ENCODE measurements at regions not wholly inside any gene's neighbourhood (a gene's known extent, or its start where the extent isn't known, plus 50 kb on each side); places are given as distances from the start of the nearest gene placed in this dataset.

DNA sequence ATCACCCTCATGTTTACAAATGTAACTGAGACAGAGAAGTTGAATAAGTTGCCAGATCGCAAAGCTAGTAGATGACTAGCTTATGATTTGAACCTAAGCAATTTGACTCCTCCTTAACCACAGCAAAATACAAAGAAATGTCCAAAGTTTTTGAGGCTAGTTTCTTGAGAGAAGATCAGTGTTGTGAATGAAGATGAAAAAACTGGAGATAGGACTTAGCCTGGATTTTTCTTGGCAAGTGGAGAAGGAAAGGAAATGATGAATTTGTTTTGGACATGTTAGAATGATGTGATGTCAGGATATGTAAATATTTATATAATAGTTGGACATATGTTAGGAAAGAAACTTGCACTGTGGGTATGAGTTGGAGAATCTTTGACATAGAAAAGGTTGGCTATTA, 149.8 kb downstream of the LSMEM1 start:
- Histone ChIP-seq H3K4me3 (ENCODE audit: low read length) (no peak overlapping the region), H3K36me3 (ENCODE audit: low read depth, low read length) (no peaks in the 10 kb centered on the region), H3K4me2 (ENCODE audit: low read length) (0 out of 2 replicates have a peak overlapping the region, but pooled peaks have one; percentile 42), H3K9me3 (ENCODE audit: low read length) (no peaks in the 10 kb centered on the region), H3K9ac (ENCODE audit: low read length) (no peak overlapping the region), H3F3A (ENCODE audit: low read length, unreplicated experiment) (peaks cover 7% of the 10 kb centered on the region), H3K4me1 (ENCODE audit: insufficient read depth, low read length) (peaks cover 13% of the 10 kb centered on the region), H3K27ac (ENCODE audit: low read length) (peak overlapping the region; percentile 36; the same call in 1 of the 2 replicates), H4K20me1 (ENCODE audit: low read length) (no peaks in the 10 kb centered on the region), H3K27me3 (ENCODE audit: low read length) (0 out of 2 replicates have a peak, but pooled peaks cover 3% of the 10 kb centered on the region), H2AFZ (ENCODE audit: low read length) (no peak overlapping the region; the same call in 1 of the 2 replicates), H3K79me2 (ENCODE audit: low read length) (no peaks in the 10 kb centered on the region), H3K9me2 (replicated peaks; ENCODE audit: low read length) (no peaks in the 10 kb centered on the region)
- no TSS peak for BruUV-seq (replicated peaks)
- peak; percentile 56 for DNase-seq
- CTCF ChIA-PET: no interaction called here
- TF ChIP-seq EZH2 (IDR thresholded peaks at IDR 0.05; ENCODE audit: low read length, unreplicated experiment): no peak
- TF ChIP-seq EZH2phosphoT487 (IDR thresholded peaks at IDR 0.05; ENCODE audit: borderline replicate concordance, low read length): no peak
- TF ChIP-seq, protein P1, sequence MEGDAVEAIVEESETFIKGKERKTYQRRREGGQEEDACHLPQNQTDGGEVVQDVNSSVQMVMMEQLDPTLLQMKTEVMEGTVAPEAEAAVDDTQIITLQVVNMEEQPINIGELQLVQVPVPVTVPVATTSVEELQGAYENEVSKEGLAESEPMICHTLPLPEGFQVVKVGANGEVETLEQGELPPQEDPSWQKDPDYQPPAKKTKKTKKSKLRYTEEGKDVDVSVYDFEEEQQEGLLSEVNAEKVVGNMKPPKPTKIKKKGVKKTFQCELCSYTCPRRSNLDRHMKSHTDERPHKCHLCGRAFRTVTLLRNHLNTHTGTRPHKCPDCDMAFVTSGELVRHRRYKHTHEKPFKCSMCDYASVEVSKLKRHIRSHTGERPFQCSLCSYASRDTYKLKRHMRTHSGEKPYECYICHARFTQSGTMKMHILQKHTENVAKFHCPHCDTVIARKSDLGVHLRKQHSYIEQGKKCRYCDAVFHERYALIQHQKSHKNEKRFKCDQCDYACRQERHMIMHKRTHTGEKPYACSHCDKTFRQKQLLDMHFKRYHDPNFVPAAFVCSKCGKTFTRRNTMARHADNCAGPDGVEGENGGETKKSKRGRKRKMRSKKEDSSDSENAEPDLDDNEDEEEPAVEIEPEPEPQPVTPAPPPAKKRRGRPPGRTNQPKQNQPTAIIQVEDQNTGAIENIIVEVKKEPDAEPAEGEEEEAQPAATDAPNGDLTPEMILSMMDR (conservative IDR thresholded peaks at IDR 0.05; ENCODE audit: low read depth, low read length): no peak
- intact Hi-C loops (cut with micrococcal nuclease): loop anchor here (1.0 kb wide), 1 partner anchor 488 kb away; the partner anchor contains the start of gene SMIM30
- POLR2A ChIA-PET (ENCODE audit: unreplicated experiment): no interaction called here
- peak; percentile 92 for ATAC-seq

DNA sequence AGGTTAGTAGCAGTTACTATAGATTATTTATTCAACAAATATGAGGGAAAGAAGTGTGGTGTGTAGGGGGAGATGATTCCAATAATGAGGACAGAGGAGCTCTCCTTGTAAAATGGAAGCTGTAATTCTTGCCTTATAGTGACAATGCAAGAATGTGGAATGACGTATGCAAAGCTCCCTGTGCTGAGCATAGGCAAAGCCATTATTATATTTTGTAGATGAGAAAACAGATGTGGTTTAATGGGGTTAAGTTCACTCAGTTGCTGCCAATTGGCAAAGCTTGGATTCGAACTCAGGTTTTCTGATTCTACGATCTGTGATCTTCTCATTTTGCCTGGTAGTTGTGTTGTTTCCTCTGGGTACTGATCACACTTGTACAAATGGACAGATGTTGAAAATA, 153.3 kb downstream of the LSMEM1 start:
- CTCF ChIA-PET: no interaction called here
- H3K27ac ChIP-seq (ENCODE audit: low read length): no peak overlapping the region

DNA sequence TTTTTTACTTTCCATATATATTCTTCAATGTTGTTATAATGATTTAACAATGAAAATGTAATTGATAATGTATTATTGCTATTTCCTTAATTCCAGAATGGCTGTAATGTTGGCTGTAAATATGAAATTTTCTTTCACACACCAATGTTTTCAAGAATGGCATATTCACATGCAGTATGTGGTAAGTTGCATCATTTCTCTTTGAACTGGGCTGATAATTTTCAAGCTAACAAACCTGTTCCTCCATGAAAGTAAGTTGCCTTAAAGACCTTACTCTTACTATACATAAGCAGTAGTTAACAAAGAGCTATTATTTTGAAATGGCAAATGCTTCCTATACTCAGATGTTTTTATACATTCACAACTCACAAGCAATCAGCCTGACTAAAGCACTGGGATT, 154.5 kb downstream of the TMEM168 start:
- intact Hi-C loops (cut with micrococcal nuclease): no loop called here
- CTCF ChIA-PET: no interaction called here
- POLR2A ChIA-PET (ENCODE audit: unreplicated experiment): no interaction called here
- Histone ChIP-seq H3K79me2 (ENCODE audit: low read length) (no peaks in the 10 kb centered on the region), H3K4me2 (ENCODE audit: low read length) (no peak overlapping the region), H3K36me3 (ENCODE audit: low read depth, low read length) (no peaks in the 10 kb centered on the region), H3K9me3 (ENCODE audit: low read length) (no peaks in the 10 kb centered on the region), H4K20me1 (ENCODE audit: low read length) (no peaks in the 10 kb centered on the region), H3K4me1 (ENCODE audit: insufficient read depth, low read length) (peaks cover 4% of the 10 kb centered on the region), H3F3A (ENCODE audit: low read length, unreplicated experiment) (peaks cover 3% of the 10 kb centered on the region), H3K27me3 (ENCODE audit: low read length) (peaks cover 3% of the 10 kb centered on the region; the same call in 1 of the 2 replicates), H2AFZ (ENCODE audit: low read length) (no peak overlapping the region), H3K27ac (ENCODE audit: low read length) (no peak overlapping the region), H3K9ac (ENCODE audit: low read length) (no peak overlapping the region), H3K9me2 (replicated peaks; ENCODE audit: low read length) (no peaks in the 10 kb centered on the region), H3K4me3 (ENCODE audit: low read length) (no peak overlapping the region)
- no peak for TF ChIP-seq EZH2 (IDR thresholded peaks at IDR 0.05; ENCODE audit: low read length, unreplicated experiment)
- TF ChIP-seq, protein P1 (conservative IDR thresholded peaks at IDR 0.05; ENCODE audit: low read depth, low read length): no peak
- TF ChIP-seq EZH2phosphoT487 (IDR thresholded peaks at IDR 0.05; ENCODE audit: borderline replicate concordance, low read length): no peak
- BruUV-seq (replicated peaks): no TSS peak
- no peak for DNase-seq
- ATAC-seq: no peak

More for the DNA sequence above, 153.3 kb downstream of the LSMEM1 start:
- intact Hi-C loops (cut with micrococcal nuclease): no loop called here
- TF ChIP-seq EZH2phosphoT487 (IDR thresholded peaks at IDR 0.05; ENCODE audit: borderline replicate concordance, low read length) (no peak), EZH2 (IDR thresholded peaks at IDR 0.05; ENCODE audit: low read length, unreplicated experiment) (no peak)
- TF ChIP-seq, protein P1 (conservative IDR thresholded peaks at IDR 0.05; ENCODE audit: low read depth, low read length): no peak
- POLR2A ChIA-PET (ENCODE audit: unreplicated experiment): no interaction called here
- H2AFZ ChIP-seq (ENCODE audit: low read length): no peak overlapping the region
- H4K20me1 ChIP-seq (ENCODE audit: low read length): no peaks in the 10 kb centered on the region
- no peak for DNase-seq
- H3K36me3 ChIP-seq (ENCODE audit: low read depth, low read length): no peaks in the 10 kb centered on the region
- H3K4me3 ChIP-seq (ENCODE audit: low read length): no peak overlapping the region
- no peaks in the 10 kb centered on the region for H3K79me2 ChIP-seq (ENCODE audit: low read length)
- peaks cover 7% of the 10 kb centered on the region for H3F3A ChIP-seq (ENCODE audit: low read length, unreplicated experiment)
- peaks cover 3% of the 10 kb centered on the region; the same call in 1 of the 2 replicates for H3K27me3 ChIP-seq (ENCODE audit: low read length)
- no peak for ATAC-seq
- no peaks in the 10 kb centered on the region for H3K9me3 ChIP-seq (ENCODE audit: low read length)
- no peak overlapping the region for H3K9ac ChIP-seq (ENCODE audit: low read length)
- no TSS peak for BruUV-seq (replicated peaks)
- no peak overlapping the region for H3K4me2 ChIP-seq (ENCODE audit: low read length)
- H3K9me2 ChIP-seq (replicated peaks; ENCODE audit: low read length): no peaks in the 10 kb centered on the region
- H3K4me1 ChIP-seq (ENCODE audit: insufficient read depth, low read length): peaks cover 13% of the 10 kb centered on the region

Measured in PC-3 (cell line).